Neural cell (in vitro differentiated cells): ENCODE measurements at regions not wholly inside any gene's neighbourhood (a gene's known extent, or its start where the extent isn't known, plus 50 kb on each side); places are given as distances from the start of the nearest gene placed in this dataset.

Experiments used
- CTCF ChIP-seq: fragments of 450-650 bp; IDR thresholded peaks from 2 replicates; pipeline ENCODE4 v1.5.1; 2014; ENCODE audit warnings: antibody characterized with exemption, mild to moderate bottlenecking, moderate library complexity; ENCODE audit not compliant: poor library complexity, severe bottlenecking
- EP300 ChIP-seq: fragments of 450-650 bp; conservative IDR thresholded peaks from 2 replicates; pipeline ENCODE4 v1.6.1; 2014; ENCODE audit warnings: antibody characterized with exemption, mild to moderate bottlenecking, moderate library complexity; ENCODE audit not compliant: poor library complexity, severe bottlenecking
- EZH2 ChIP-seq: fragments of 200-600, 300-800 bp; shearing (Covaris generic), sonication (generic); IDR thresholded peaks from 2 replicates; pipeline ENCODE4 v1.6.1; 2014; ENCODE audit warnings: antibody characterized with exemption, low read length, borderline replicate concordance, mild to moderate bottlenecking; ENCODE audit not compliant: insufficient read depth, poor library complexity, severe bottlenecking
- MXI1 ChIP-seq: fragments of 450-650 bp; conservative IDR thresholded peaks from 2 replicates; pipeline ENCODE4 v1.6.1; 2014; ENCODE audit warnings: antibody characterized with exemption, mild to moderate bottlenecking; ENCODE audit not compliant: poor library complexity, severe bottlenecking
- POLR2AphosphoS5 ChIP-seq: IDR thresholded peaks from 2 replicates; pipeline ENCODE4 v1.6.1; 2012
- REST ChIP-seq: IDR thresholded peaks from 2 replicates; pipeline ENCODE4 v1.6.1; 2012; ENCODE audit warnings: borderline replicate concordance
- TAF1 ChIP-seq: IDR thresholded peaks from 2 replicates; pipeline ENCODE4 v1.6.1; 2012; ENCODE audit warnings: low read depth

DNA sequence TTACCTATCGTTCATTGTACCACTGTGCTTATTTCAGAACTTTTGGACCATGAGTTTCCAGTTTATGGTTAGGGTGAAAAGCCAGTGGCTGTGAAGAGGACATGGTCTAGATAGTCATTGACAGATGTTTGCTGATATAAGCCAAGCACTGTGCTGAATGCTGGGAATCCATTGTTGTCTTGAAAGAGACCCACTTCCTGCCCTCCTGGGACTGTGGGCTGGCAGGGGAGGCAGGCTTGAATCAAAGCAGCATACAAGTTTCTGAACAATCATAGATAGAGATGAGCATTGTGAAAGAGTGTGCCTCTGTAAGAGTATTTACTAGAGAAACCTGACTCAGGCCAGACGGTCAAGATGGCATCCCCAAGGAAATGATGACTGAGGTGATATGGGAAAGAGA lies 73.4 kb downstream of the NMUR2 start:
- TF ChIP-seq CTCF (no peak), POLR2AphosphoS5 (no peak), REST (no peak), EP300 (no peak), EZH2 (no peak), TAF1 (no peak), MXI1 (no peak)
